ENCODE measurements at regions not wholly inside any gene's neighbourhood (a gene's known extent, or its start where the extent isn't known, plus 50 kb on each side); places are given as distances from the start of the nearest gene placed in this dataset.

- intact Hi-C loops (cut with micrococcal nuclease; ENCODE audit: unreplicated experiment): no loop called here
- POLR2A ChIA-PET (ENCODE audit: low non-redundant PET): no interaction called here
- CTCF ChIA-PET: no interaction called here
- H3K36me3 ChIP-seq (ENCODE audit: insufficient read depth, low read length, poor library complexity, severe bottlenecking): no peaks in the 10 kb centered on the region
- TF ChIP-seq EZH2 (IDR thresholded peaks at IDR 0.05; ENCODE audit: borderline replicate concordance, low read depth, low read length, poor library complexity, severe bottlenecking) (no peak), CTCF (conservative IDR thresholded peaks at IDR 0.05; ENCODE audit: low read depth, low read length) (no peak)
- no peaks in the 10 kb centered on the region for H3K27me3 ChIP-seq (replicated peaks; ENCODE audit: insufficient read depth, low read depth, low read length, poor library complexity)
- H3K27ac ChIP-seq (ENCODE audit: low read depth, low read length, poor library complexity, severe bottlenecking): no peak overlapping the region
- DNase-seq (ENCODE audit: low spot score): no peak
- H3K4me3 ChIP-seq (ENCODE audit: low read depth, low read length, poor library complexity, severe bottlenecking): no peak overlapping the region
- no peaks in the 10 kb centered on the region for H3K9me3 ChIP-seq (ENCODE audit: low read depth, low read length, poor library complexity, severe bottlenecking)
- H3K4me1 ChIP-seq (ENCODE audit: insufficient read depth, low read length, poor library complexity, severe bottlenecking): no peaks in the 10 kb centered on the region
- no TSS peak for BruUV-seq (replicated peaks)
These were observed 67.2 kb upstream of the SYNDIG1 start for GRCh38 chr20:24402188-24402587.

GRCh38 chr20:24395151-24395550 lies 74.3 kb upstream of the SYNDIG1 start:
- no peak for DNase-seq (ENCODE audit: low spot score)
- no peaks in the 10 kb centered on the region for H3K27me3 ChIP-seq (replicated peaks; ENCODE audit: insufficient read depth, low read depth, low read length, poor library complexity)
- H3K27ac ChIP-seq (ENCODE audit: low read depth, low read length, poor library complexity, severe bottlenecking): no peak overlapping the region
- H3K4me3 ChIP-seq (ENCODE audit: low read depth, low read length, poor library complexity, severe bottlenecking): no peak overlapping the region
- no peaks in the 10 kb centered on the region for H3K36me3 ChIP-seq (ENCODE audit: insufficient read depth, low read length, poor library complexity, severe bottlenecking)
- H3K9me3 ChIP-seq (ENCODE audit: low read depth, low read length, poor library complexity, severe bottlenecking): no peaks in the 10 kb centered on the region
- intact Hi-C loops (cut with micrococcal nuclease; ENCODE audit: unreplicated experiment): no loop called here
- no TSS peak for BruUV-seq (replicated peaks)
- ChIA-PET POLR2A (ENCODE audit: low non-redundant PET) (no interaction called here), CTCF (no interaction called here)
- no peaks in the 10 kb centered on the region for H3K4me1 ChIP-seq (ENCODE audit: insufficient read depth, low read length, poor library complexity, severe bottlenecking)
- TF ChIP-seq EZH2 (IDR thresholded peaks at IDR 0.05; ENCODE audit: borderline replicate concordance, low read depth, low read length, poor library complexity, severe bottlenecking) (no peak), CTCF (conservative IDR thresholded peaks at IDR 0.05; ENCODE audit: low read depth, low read length) (no peak)

- no peak for DNase-seq (ENCODE audit: low spot score)
- no peaks in the 10 kb centered on the region for H3K4me1 ChIP-seq (ENCODE audit: insufficient read depth, low read length, poor library complexity, severe bottlenecking)
- intact Hi-C loops (cut with micrococcal nuclease; ENCODE audit: unreplicated experiment): no loop called here
- TF ChIP-seq CTCF (conservative IDR thresholded peaks at IDR 0.05; ENCODE audit: low read depth, low read length) (no peak), EZH2 (IDR thresholded peaks at IDR 0.05; ENCODE audit: borderline replicate concordance, low read depth, low read length, poor library complexity, severe bottlenecking) (no peak)
- H3K36me3 ChIP-seq (ENCODE audit: insufficient read depth, low read length, poor library complexity, severe bottlenecking): no peaks in the 10 kb centered on the region
- H3K27me3 ChIP-seq (replicated peaks; ENCODE audit: insufficient read depth, low read depth, low read length, poor library complexity): no peaks in the 10 kb centered on the region
- no peaks in the 10 kb centered on the region for H3K9me3 ChIP-seq (ENCODE audit: low read depth, low read length, poor library complexity, severe bottlenecking)
- ChIA-PET CTCF (no interaction called here), POLR2A (ENCODE audit: low non-redundant PET) (no interaction called here)
- H3K4me3 ChIP-seq (ENCODE audit: low read depth, low read length, poor library complexity, severe bottlenecking): no peak overlapping the region
- no peak overlapping the region for H3K27ac ChIP-seq (ENCODE audit: low read depth, low read length, poor library complexity, severe bottlenecking)
- BruUV-seq (replicated peaks): no TSS peak
These were observed 75.5 kb upstream of the SYNDIG1 start for GRCh38 chr20:24393903-24394302.

Data from A673 (cell line).